LNCAP (cell line): ENCODE measurements at regions not wholly inside any gene's neighbourhood (a gene's known extent, or its start where the extent isn't known, plus 50 kb on each side); places are given as distances from the start of the nearest gene placed in this dataset.

Experiments used
- TF ChIP-seq, protein P1 (sequence below): fragments of 450-650 bp; IDR thresholded peaks from 2 replicates; pipeline ENCODE4 v1.5.1; 2017; ENCODE audit warnings: mild to moderate bottlenecking

DNA sequence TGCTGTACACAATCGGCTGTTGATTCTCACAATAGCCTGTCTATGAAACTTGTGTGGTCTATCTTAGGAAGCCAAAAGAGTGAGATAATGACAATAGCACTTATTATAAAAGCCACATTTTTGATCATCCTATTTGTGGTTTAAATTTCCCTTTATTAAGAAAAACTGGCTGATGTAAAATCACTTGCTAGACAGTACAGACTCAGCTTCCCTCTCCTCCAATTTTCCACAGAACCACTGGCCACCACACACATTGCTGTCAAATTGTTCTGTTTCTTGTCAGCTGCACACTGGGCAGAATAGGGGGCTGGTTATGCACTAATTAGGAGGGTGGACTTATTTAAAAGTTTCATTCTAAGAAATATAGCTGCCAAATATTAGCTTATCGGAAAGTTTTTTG lies 425.9 kb downstream of the EPHA3 start:
- TF ChIP-seq, protein P1, sequence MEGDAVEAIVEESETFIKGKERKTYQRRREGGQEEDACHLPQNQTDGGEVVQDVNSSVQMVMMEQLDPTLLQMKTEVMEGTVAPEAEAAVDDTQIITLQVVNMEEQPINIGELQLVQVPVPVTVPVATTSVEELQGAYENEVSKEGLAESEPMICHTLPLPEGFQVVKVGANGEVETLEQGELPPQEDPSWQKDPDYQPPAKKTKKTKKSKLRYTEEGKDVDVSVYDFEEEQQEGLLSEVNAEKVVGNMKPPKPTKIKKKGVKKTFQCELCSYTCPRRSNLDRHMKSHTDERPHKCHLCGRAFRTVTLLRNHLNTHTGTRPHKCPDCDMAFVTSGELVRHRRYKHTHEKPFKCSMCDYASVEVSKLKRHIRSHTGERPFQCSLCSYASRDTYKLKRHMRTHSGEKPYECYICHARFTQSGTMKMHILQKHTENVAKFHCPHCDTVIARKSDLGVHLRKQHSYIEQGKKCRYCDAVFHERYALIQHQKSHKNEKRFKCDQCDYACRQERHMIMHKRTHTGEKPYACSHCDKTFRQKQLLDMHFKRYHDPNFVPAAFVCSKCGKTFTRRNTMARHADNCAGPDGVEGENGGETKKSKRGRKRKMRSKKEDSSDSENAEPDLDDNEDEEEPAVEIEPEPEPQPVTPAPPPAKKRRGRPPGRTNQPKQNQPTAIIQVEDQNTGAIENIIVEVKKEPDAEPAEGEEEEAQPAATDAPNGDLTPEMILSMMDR = no peak

DNA sequence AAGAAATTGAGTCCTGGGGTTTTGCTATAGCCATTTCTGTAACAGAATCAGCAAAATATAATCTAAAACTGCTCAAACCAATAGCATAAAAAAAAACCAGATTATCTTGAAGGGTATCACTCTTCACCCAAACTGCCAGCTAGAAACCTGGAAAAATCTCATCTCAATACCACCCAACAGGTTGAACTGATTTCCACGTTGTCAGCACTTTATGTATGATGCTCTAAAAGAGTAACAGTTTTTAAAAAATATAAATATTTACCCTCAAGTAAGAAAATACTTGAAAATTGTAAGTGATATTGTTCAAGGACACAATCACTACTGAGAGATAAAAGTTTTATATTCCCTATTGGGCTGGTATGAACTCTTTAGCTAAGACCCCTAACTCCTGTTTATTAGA lies 451.3 kb downstream of the EPHA3 start:
- TF ChIP-seq, protein P1 = no peak

DNA sequence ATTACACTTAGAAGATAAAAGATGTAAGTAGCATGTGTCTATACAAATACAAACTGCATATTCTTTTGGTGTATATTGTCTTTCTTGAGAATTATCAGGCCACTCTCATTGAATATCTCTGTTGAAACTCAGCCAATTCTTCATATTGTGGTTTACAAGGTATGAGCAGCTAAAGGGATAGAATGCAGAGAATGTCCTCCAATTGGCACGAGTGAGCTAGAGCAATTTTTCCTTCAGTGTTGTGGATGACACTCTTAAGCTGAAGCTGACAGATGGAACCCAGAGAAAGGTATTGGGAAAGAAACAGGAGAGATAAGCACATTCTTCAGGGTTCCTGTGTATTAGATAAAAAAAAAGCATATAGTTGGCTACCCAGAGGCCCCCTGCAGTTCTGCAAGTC lies 453.1 kb downstream of the EPHA3 start:
- TF ChIP-seq, protein P1 = no peak

DNA sequence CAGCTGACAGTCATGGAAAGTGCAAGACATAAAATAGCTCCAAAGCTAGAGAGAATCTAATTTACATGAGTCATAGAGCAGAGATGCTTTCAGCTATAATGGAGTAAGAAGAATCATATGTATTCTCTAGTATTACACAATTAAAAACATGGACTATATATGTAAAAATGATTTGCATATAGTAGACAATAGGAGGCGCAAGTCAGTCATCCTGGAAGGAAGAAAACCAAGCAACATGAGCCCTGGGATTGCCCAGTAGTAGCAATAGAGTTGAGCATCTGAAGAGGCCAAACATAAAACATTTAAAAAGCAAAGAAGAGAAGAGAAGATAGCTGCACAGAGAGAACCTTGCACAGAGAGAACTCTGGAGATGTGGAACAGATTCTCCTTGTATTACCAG lies 455.0 kb downstream of the EPHA3 start:
- TF ChIP-seq, protein P1 = no peak

DNA sequence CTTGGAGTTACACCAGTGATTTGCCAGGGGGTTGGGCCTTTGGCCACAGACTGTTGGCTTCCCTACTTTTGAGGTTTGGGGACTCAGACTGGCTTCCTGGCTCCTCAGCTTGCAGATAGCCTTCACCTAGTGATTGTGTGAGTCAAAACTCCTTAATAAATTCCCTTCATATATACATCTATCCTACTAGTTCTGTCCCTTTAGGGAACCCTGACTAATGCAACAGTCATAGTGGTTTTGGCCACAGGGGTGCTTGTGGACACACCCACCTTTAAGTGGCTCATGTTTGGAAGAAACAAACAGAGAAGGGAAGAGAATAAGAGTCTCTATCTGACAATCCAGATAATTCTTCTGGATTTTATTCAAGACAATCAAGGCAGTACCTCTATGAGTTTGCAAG lies 457.7 kb downstream of the EPHA3 start:
- TF ChIP-seq, protein P1 = no peak

DNA sequence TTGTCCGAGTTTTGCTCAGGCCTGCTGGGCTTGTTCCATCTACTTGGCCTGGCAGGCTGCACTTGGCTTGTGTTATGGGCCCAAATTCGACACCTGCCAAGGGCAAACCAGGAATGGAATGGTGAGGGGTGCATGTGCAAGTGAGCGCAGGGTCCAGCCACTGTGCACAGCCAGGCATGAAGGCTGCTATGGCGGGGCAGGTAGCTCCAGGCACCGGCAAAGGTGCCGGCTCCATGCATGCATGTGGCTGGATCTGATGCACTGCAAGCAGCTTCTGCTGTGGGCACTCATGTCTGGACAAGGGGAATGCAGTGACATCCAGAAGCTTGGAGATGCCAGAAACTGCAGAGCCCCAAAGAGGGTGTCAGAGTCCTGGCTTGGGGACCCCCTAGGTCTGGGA lies 463.0 kb downstream of the EPHA3 start:
- TF ChIP-seq, protein P1 = no peak

DNA sequence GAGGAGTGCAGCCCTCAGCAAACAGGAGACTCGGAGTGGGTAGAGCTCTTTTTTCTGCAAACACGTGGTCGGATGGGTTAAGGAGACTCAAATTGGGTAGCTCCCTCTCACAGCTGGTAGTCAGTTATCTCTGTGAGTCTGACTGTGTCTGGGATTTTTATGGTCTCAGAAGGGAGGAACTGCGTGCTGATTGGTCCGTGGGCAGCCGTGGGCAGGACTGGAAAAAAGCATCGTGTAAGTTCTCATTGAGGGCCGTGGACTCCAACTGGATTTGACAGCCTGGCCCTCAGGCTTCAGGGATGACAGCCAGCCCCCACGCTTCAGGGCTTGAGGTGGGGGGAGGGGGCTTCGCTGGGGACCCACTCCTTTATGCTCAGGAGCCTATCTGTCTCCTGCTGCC lies 463.9 kb downstream of the EPHA3 start:
- TF ChIP-seq, protein P1 = no peak

DNA sequence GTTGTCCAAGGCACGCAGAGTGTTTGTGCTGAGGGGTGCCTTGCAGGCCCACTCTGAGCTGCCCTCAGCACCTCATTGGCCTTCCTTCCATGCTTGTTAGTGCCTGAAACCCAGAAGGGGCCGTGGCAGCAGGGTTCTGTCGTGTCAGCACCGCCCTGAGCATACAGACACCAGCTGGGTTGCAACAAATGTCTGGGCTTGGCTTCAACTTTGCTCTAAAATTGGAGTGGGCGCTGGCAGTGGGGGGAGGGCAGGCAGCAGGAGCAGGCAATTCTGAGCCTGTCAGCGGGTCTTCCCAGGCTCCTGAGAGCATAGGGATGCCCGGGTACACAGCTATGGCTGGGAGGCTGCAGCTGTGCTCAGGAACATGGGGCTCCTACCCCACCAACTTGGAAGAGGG lies 464.3 kb downstream of the EPHA3 start:
- TF ChIP-seq, protein P1 = no peak
